ENCODE measurements at regions not wholly inside any gene's neighbourhood (a gene's known extent, or its start where the extent isn't known, plus 50 kb on each side); places are given as distances from the start of the nearest gene placed in this dataset.

- no peak for TF ChIP-seq CTCF (IDR thresholded peaks at IDR 0.05; ENCODE audit: low read depth, low read length)
- no peak for DNase-seq (ENCODE audit: extremely low read depth, low read depth)
Measured at GRCh38 chr1:96074876-96075577, 646.6 kb upstream of the PTBP2 start.

- no peak for TF ChIP-seq CTCF (IDR thresholded peaks at IDR 0.05; ENCODE audit: low read depth, low read length)
- no peak for DNase-seq (ENCODE audit: extremely low read depth, low read depth)
Measured at GRCh38 chr1:96075704-96076455, 645.7 kb upstream of the PTBP2 start.

- DNase-seq (ENCODE audit: extremely low read depth, low read depth), result no peak
- TF ChIP-seq CTCF (IDR thresholded peaks at IDR 0.05; ENCODE audit: low read depth, low read length), result no peak
Measured at GRCh38 chr1:96076589-96076988, 645.0 kb upstream of the PTBP2 start.

- DNase-seq (ENCODE audit: extremely low read depth, low read depth), result no peak
- no peak for TF ChIP-seq CTCF (IDR thresholded peaks at IDR 0.05; ENCODE audit: low read depth, low read length)
Measured at GRCh38 chr1:96079581-96079980, 642.0 kb upstream of the PTBP2 start.

GRCh38 chr1:96080925-96081324 lies 640.7 kb upstream of the PTBP2 start:
- no peak for DNase-seq (ENCODE audit: extremely low read depth, low read depth)
- TF ChIP-seq CTCF (IDR thresholded peaks at IDR 0.05; ENCODE audit: low read depth, low read length), result no peak; the same call in 1 of the 2 replicates

GRCh38 chr1:96087719-96088118 lies 633.9 kb upstream of the PTBP2 start:
- DNase-seq (ENCODE audit: extremely low read depth, low read depth), result no peak
- no peak for TF ChIP-seq CTCF (IDR thresholded peaks at IDR 0.05; ENCODE audit: low read depth, low read length)

GRCh38 chr1:96090134-96090533 lies 631.5 kb upstream of the PTBP2 start:
- TF ChIP-seq CTCF (IDR thresholded peaks at IDR 0.05; ENCODE audit: low read depth, low read length), result no peak
- no peak for DNase-seq (ENCODE audit: extremely low read depth, low read depth)

All from AG09319 (cell line).